ENCODE measurements at regions not wholly inside any gene's neighbourhood (a gene's known extent, or its start where the extent isn't known, plus 50 kb on each side); places are given as distances from the start of the nearest gene placed in this dataset.

DNA sequence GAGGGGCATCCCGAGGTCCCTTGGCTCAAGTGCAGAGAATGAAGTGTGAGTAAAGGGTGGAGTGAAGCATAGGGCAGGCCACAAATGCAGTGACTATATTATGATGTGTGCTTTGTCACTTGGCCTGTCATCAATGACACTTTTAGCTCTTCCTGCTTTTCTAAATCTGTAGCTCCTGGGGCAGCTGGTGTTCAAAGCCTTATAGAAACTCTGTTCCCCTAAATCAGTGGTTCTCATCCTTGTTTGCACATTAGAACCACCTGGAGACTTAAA is 135.6 kb upstream of the LGALSL start:
- Histone ChIP-seq H3K4me2 (ENCODE audit: low read length) (no peak overlapping the region), H3F3A (ENCODE audit: insufficient read depth, low read length, poor library complexity, severe bottlenecking) (no peaks in the 10 kb centered on the region), H3K79me2 (replicated peaks; ENCODE audit: insufficient read depth, low read length) (no peaks in the 10 kb centered on the region), H3K9me3 (ENCODE audit: low read length) (no peaks in the 10 kb centered on the region), H3K27ac (ENCODE audit: low read length) (no peak overlapping the region), H4K20me1 (ENCODE audit: insufficient read depth) (no peaks in the 10 kb centered on the region), H2AFZ (ENCODE audit: low read depth, low read length) (no peak overlapping the region), H3K4me3 (ENCODE audit: low read length) (no peak overlapping the region), H3K9ac (ENCODE audit: low read length) (no peak overlapping the region), H3K9me2 (ENCODE audit: insufficient read depth, low read length) (no peaks in the 10 kb centered on the region), H3K27me3 (ENCODE audit: insufficient read depth, low read depth, low read length) (no peaks in the 10 kb centered on the region), H3K36me3 (ENCODE audit: insufficient read depth, low read length) (no peaks in the 10 kb centered on the region)
- TF ChIP-seq EZH2 (IDR thresholded peaks at IDR 0.05; ENCODE audit: borderline replicate concordance, insufficient read depth, low read length, poor library complexity, severe bottlenecking) (no peak), TAF1 (IDR thresholded peaks at IDR 0.05; ENCODE audit: low read depth) (no peak), POLR2AphosphoS5 (IDR thresholded peaks at IDR 0.05) (no peak), EP300 (conservative IDR thresholded peaks at IDR 0.05; ENCODE audit: poor library complexity, severe bottlenecking) (no peak), SMC3 (conservative IDR thresholded peaks at IDR 0.05; ENCODE audit: poor library complexity) (no peak), MXI1 (conservative IDR thresholded peaks at IDR 0.05; ENCODE audit: poor library complexity, severe bottlenecking) (no peak), RAD21 (conservative IDR thresholded peaks at IDR 0.05) (no peak)
- TF ChIP-seq, protein P1, sequence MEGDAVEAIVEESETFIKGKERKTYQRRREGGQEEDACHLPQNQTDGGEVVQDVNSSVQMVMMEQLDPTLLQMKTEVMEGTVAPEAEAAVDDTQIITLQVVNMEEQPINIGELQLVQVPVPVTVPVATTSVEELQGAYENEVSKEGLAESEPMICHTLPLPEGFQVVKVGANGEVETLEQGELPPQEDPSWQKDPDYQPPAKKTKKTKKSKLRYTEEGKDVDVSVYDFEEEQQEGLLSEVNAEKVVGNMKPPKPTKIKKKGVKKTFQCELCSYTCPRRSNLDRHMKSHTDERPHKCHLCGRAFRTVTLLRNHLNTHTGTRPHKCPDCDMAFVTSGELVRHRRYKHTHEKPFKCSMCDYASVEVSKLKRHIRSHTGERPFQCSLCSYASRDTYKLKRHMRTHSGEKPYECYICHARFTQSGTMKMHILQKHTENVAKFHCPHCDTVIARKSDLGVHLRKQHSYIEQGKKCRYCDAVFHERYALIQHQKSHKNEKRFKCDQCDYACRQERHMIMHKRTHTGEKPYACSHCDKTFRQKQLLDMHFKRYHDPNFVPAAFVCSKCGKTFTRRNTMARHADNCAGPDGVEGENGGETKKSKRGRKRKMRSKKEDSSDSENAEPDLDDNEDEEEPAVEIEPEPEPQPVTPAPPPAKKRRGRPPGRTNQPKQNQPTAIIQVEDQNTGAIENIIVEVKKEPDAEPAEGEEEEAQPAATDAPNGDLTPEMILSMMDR (IDR thresholded peaks at IDR 0.05; ENCODE audit: poor library complexity, severe bottlenecking) = no peak
- TF ChIP-seq, protein P2, sequence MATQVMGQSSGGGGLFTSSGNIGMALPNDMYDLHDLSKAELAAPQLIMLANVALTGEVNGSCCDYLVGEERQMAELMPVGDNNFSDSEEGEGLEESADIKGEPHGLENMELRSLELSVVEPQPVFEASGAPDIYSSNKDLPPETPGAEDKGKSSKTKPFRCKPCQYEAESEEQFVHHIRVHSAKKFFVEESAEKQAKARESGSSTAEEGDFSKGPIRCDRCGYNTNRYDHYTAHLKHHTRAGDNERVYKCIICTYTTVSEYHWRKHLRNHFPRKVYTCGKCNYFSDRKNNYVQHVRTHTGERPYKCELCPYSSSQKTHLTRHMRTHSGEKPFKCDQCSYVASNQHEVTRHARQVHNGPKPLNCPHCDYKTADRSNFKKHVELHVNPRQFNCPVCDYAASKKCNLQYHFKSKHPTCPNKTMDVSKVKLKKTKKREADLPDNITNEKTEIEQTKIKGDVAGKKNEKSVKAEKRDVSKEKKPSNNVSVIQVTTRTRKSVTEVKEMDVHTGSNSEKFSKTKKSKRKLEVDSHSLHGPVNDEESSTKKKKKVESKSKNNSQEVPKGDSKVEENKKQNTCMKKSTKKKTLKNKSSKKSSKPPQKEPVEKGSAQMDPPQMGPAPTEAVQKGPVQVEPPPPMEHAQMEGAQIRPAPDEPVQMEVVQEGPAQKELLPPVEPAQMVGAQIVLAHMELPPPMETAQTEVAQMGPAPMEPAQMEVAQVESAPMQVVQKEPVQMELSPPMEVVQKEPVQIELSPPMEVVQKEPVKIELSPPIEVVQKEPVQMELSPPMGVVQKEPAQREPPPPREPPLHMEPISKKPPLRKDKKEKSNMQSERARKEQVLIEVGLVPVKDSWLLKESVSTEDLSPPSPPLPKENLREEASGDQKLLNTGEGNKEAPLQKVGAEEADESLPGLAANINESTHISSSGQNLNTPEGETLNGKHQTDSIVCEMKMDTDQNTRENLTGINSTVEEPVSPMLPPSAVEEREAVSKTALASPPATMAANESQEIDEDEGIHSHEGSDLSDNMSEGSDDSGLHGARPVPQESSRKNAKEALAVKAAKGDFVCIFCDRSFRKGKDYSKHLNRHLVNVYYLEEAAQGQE (IDR thresholded peaks at IDR 0.05; ENCODE audit: borderline replicate concordance) = no peak

DNA sequence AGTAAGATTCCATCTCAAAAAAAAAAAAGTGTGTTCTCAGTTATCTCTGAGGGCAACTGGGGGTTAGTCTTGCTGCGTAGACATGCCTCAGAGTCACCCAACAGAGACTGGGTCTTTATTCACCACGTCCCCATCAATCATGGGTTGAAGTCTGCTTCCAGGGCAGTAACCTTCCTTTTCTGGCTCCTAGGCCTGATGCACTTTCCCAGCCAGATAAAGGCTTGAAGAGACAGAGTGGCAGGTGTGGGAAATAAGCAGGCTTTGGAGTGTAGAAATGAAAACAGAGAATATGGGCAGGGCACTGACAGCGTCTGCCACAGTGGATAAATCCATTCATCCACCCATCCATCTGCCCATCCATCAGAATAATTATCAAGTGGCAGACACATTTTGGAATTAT is 134.1 kb upstream of the LGALSL start:
- H3K9me3 ChIP-seq (ENCODE audit: low read length) = no peaks in the 10 kb centered on the region
- H3K27ac ChIP-seq (ENCODE audit: low read length) = no peak overlapping the region
- H3K4me2 ChIP-seq (ENCODE audit: low read length) = no peak overlapping the region
- H3K27me3 ChIP-seq (ENCODE audit: insufficient read depth, low read depth, low read length) = no peaks in the 10 kb centered on the region
- TF ChIP-seq EP300 (conservative IDR thresholded peaks at IDR 0.05; ENCODE audit: poor library complexity, severe bottlenecking) = no peak
- TF ChIP-seq TAF1 (IDR thresholded peaks at IDR 0.05; ENCODE audit: low read depth) = no peak
- TF ChIP-seq, protein P1 (IDR thresholded peaks at IDR 0.05; ENCODE audit: poor library complexity, severe bottlenecking) = no peak
- no peak for TF ChIP-seq EZH2 (IDR thresholded peaks at IDR 0.05; ENCODE audit: borderline replicate concordance, insufficient read depth, low read length, poor library complexity, severe bottlenecking)
- no peak for TF ChIP-seq RAD21 (conservative IDR thresholded peaks at IDR 0.05)
- TF ChIP-seq, protein P2 (IDR thresholded peaks at IDR 0.05; ENCODE audit: borderline replicate concordance) = no peak
- no peak for TF ChIP-seq SMC3 (conservative IDR thresholded peaks at IDR 0.05; ENCODE audit: poor library complexity)
- no peak for TF ChIP-seq MXI1 (conservative IDR thresholded peaks at IDR 0.05; ENCODE audit: poor library complexity, severe bottlenecking)
- TF ChIP-seq POLR2AphosphoS5 (IDR thresholded peaks at IDR 0.05) = no peak
- H3K4me3 ChIP-seq (ENCODE audit: low read length) = no peak overlapping the region
- no peaks in the 10 kb centered on the region for H3K36me3 ChIP-seq (ENCODE audit: insufficient read depth, low read length)
- no peak overlapping the region for H3K9ac ChIP-seq (ENCODE audit: low read length)
- H2AFZ ChIP-seq (ENCODE audit: low read depth, low read length) = no peak overlapping the region
- no peaks in the 10 kb centered on the region for H3K9me2 ChIP-seq (ENCODE audit: insufficient read depth, low read length)
- H3F3A ChIP-seq (ENCODE audit: insufficient read depth, low read length, poor library complexity, severe bottlenecking) = no peaks in the 10 kb centered on the region
- H3K79me2 ChIP-seq (replicated peaks; ENCODE audit: insufficient read depth, low read length) = no peaks in the 10 kb centered on the region
- H4K20me1 ChIP-seq (ENCODE audit: insufficient read depth) = no peaks in the 10 kb centered on the region
